ENCODE measurements at regions not wholly inside any gene's neighbourhood (a gene's known extent, or its start where the extent isn't known, plus 50 kb on each side); places are given as distances from the start of the nearest gene placed in this dataset.
"Not testable (repeated sequence)": the region's sequence is repeated elsewhere in the genome, so short reads cannot be mapped to it uniquely, and the experiment has no call there.

DNA sequence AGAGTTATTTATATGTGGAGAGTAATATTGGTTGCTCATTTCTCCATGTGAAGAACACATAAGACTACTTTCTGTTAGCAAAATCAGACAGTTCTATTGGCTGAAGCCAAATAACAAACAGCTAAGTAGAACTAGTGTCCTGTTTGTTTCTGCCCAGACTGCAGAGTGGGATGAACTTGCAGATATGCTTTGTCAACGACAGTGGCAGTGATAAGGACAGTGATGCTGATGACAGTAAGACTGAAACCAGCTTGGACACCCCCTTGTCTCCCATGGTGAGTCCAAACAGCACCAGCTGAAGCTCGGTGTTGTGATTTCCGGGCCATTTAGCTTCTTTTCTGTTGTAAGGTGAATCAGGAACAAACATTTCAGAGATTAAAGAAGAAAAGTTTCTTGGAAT is 102.6 kb upstream of the IL12A start:
- no peak for DNase-seq

DNA sequence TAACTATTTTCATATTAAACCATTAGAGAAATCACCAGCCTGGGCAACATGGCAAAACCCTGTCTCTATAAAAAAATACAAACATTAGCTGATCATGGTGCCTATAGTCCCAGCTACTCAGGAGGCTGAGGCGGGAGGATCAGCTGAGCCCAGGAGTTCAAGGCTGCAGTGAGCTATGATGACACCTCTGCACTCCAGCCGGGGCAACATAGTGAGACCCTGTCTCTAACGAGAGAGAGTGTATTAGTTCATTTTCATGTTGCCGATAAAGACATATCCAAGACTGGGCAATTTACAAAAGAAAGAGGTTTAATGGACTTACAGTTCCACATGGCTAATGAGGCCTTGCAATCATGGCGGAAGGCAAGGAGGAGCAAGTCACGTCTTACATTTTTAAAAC is 102.1 kb upstream of the IL12A start:
- not testable (repeated sequence) for DNase-seq

GRCh38 chr3:159887168-159887567 is 101.5 kb upstream of the IL12A start:
- no peak for DNase-seq

- no peak for DNase-seq
Measured at GRCh38 chr3:159887911-159888310, 100.7 kb upstream of the IL12A start.

DNA sequence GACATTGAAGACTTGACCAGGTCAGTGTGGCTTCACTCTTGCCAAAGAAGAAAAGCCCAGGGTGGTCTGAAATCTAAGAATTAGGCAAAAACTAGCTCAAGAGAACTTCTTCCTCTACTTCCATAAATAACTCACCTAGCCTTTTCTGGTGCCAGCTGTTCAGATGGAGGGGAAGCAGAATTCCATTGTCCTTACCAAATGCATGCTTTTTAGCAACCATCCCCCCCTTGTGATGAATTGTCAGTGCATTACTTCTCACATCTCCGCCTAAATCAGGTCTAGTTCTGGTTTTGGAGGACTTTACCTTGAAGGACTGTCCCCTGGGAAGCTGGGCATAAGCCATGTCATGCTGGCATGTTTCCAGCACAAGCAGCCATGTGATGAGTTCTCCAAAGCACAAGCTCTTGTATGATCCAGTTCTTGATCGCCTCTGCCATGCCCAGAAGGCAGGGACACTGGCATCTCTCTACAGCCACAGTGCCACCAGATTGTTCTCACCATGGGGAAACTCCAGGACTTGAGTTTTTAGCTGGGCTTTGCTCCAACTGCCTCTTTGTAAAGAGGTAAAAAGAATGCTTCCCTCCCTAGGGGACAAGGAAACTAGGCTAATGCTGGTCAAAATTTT is 96.4 kb upstream of the IL12A start:
- DNase-seq = no peak

DNA sequence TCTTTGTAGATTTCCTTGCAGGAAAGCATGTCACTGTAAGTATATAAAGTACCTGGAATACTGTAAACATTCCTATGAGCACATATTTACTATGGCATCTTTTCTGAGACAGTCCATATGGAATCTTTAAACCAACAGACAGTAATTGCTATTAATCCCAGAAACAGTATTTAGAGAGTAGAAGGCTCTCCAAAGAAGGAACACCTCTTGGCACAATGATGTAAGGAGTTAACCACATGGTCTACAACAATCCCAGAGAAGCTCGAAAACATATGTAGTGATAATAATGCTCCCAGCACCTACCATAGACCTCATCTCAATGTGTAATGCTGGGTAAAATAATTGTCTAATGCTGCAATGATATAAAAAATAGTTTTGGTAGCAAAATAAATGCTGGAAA is 95.8 kb upstream of the IL12A start:
- DNase-seq = no peak

GRCh38 chr3:159894386-159894785 is 94.2 kb upstream of the IL12A start:
- no peak for DNase-seq

DNA sequence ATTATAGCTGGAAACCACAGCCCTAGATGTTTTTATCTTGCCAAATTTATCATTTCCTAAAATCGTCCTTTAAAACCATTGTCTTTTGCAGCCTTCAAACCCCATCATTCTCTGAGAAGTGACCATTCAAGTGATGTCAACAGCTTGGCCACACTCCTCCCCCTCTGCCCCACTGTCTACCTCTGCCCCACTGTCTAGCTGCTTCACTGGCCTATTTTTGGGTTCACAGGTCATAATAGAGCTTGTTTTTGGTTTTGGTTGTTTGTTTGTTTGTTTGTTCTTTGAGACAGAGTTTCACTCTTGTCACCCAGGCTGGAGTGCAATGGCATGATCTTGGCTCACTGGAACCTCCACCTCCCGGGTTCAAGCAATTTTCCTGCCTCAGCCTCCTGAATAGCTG is 93.2 kb upstream of the IL12A start:
- no peak for DNase-seq

GRCh38 chr3:159896543-159896942 is 92.1 kb upstream of the IL12A start:
- no peak for DNase-seq

DNA sequence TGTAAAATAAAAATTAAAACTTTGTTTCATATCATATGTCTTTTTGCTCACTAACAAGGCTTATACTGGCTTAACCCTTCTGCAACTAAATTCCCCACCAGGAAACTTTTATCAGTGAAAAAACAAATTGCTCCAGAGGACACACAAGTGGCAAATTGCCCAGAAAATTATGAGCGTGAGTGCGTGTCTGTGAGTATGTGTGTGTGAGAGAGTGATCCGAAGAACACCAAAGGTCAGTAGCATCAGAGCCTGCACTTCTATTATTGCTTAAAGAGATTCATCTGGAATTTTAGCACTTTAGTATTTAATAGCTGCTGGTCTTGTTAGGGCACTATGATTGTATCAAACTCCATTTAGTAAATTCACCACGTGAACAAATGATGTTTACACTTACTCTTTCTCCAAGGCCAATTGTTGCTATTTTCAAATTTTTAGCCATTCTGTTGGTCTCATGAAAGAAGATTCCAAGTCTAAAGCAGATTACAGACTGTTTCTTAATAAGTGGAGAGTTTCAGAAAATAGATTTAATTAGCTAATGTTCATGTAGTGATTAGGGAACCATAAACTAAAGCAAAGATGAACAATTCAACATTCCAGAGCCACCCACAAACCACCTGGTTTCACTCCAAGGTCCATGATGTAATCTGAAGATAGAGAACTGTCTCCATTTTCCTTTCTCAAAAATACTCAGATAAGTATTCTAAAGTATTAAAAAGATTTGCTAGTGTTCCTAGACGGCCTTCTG is 91.1 kb upstream of the IL12A start:
- DNase-seq = no peak

DNA sequence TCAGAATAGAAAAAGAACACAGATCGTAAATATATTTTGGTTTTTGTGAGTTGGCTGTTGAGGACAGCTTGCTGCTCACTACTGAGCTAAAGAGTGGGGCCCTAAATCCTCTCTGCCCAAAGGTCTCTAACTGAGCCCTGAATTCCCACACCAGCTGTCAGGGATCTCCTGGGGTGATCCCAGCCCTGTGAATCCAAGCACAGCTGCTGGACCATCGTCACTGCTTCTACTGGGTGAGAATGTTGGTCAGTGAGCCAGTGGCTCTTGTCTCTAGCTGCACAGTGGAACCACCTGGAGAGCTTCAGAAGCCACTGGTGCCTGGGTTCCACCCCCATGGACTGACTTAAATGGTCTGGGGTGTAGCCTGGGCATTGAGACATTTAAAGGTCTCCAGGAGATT is 90.5 kb upstream of the IL12A start:
- DNase-seq = no peak

DNA sequence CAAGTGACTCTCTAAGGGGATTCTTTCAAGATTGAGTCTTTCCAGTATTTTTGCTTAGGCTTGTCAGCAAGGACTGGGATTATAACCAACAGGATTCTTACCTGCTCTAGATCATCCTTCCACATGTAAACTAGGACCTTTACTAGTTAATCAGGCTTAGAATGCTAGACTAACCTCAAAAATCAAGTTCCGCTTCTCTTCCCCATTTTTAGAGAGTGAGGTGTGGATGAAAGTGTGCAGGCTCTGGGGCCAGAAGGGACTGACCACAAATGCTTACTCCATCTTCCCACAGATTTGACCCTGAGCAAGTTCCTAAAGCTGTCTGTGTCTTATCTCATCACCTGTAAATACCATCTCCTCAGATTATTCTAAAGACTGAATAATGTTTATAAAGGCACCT is 89.5 kb upstream of the IL12A start:
- DNase-seq = no peak

GRCh38 chr3:159902546-159903314 is 85.9 kb upstream of the IL12A start:
- DNase-seq = no peak

- no peak for DNase-seq
Measured at GRCh38 chr3:159904455-159904854, 84.2 kb upstream of the IL12A start.

DNA sequence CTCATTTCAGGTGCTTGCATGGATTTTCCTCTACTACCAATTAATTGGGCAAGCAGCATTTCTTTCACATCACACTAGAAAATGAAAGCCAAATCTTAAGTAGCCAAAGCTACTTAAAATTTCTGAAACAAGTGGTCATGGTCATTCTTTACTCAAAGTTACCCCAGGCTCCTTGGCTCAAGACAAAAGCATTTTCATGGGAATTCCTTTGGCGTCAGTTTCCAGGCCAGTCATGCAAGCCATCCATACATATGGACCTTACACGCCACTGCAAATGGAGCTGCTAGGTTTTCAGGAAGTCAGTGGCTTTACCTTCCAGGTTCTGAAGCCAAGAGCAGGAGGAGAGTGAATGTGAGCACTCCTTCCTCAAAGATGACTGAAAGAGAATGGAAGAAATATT is 83.7 kb upstream of the IL12A start:
- no peak for DNase-seq

- no peak for DNase-seq
Measured at GRCh38 chr3:159907828-159908227, 80.8 kb upstream of the IL12A start.

- no peak for DNase-seq
Measured at GRCh38 chr3:159910991-159911663, 77.5 kb upstream of the IL12A start.

DNA sequence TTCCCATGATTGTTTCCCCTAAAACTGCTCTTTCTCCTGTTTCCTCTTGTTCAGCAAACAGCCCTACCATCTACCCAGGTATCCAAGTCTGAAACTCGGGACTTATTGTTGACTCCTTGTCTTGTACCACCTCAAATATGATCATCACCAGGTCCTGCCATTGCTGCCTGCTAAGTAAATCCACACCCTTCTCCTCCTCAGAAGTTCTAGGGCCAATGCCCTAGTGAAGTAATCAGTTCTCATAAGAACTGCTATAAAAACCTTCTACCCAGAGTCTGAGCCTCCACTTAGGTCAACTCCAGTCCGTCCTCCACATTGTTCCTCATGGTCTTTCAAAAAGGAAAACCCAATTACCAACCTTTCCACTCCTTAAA is 77.0 kb upstream of the IL12A start:
- no peak for DNase-seq

DNA sequence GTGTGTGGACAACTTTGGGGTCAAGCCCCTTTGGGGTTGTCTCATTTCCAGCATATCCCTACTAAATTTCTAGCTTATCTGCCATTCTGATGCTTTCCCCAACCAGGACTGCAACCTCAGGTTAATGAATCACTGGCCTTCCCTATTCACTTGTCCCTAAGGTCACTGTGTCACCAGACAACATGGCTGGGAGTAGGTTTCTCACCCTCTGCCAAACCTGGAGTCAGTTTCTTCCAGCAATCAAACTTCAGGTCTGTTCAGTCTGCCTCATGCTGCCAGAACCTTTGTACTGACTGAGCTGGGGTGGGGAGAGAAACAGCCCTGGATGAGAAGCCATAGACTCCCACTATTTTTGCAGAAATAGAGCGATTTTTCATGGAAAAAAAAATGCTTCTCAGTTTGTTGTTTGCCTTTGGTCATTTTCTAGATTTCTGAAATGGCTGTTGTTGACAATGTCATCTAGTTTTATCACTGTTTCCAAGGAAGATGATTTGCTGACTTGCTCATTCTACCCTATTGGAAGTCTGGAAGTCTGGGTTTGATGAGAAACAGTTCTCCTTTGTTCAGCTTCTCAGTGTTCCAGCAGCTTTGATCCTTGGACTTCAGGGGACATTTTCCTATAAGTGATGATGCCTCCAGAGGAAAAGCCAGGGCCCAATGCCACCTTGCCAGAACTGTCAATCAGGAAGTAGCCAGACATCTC is 74.8 kb upstream of the IL12A start:
- DNase-seq = no peak

DNA sequence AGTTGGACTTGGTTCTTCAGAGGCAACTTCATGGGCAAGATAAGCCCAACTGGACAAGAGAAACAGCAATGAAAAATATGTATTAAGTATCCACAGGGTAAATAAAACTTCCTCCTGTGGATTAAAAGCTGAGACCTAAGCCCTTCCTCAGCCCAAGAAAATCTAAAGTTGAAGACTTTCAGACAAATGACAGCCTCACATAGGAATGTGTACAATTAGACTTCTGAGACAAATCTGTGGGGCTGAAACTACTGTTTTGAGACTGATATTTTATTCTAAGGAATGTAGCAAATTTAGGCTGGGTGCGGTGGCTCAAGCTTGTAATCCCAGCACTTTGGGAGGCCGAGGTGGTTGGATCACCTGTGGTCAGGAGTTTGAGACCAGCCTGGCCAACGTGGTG is 74.2 kb upstream of the IL12A start:
- no peak for DNase-seq

DNA sequence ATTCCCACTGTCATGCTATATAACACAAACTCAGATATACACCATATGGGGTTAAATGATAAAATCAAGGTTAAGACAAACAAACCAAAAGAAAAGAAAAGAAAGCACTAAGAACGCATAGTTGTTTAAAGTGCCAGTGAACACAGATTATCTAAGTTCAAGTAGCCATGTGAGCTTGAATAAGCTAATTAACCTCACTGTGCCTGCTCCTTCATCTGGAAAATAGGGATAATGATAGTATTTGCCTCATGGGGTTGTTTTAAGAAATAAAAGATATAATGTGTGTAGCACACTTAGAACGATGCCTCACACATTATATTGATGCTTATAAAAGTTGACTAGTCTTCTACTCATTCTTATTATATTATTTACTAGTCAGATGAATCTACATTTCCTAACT is 72.6 kb upstream of the IL12A start:
- no peak for DNase-seq

GRCh38 chr3:159917141-159917540 is 71.5 kb upstream of the IL12A start:
- DNase-seq = no peak

GRCh38 chr3:159919873-159920272 is 68.8 kb upstream of the IL12A start:
- DNase-seq = no peak

Measured in NCI-H1694 treated with DMSO at 0.1 percent for 48 hours (cell line).